IMR-90 (cell line): ENCODE measurements at regions not wholly inside any gene's neighbourhood (a gene's known extent, or its start where the extent isn't known, plus 50 kb on each side); places are given as distances from the start of the nearest gene placed in this dataset.

Experiments
- ATAC-seq: fragments of 200-7000 bp; cut with Tn5 transposase; 2 replicates; pipeline ENCODE4 v1.9.1; 2020; ENCODE audit warnings: low read depth, mild to moderate bottlenecking, moderate library complexity
- BruUV-seq: library from RNA; stranded (reverse); fragments of 400-500 nt; replicated peaks from 2 replicates; lab custom pipeline; 2021; lab: Mats Ljungman, UMichigan
- CTCF ChIA-PET: fragments of 300-600 bp; formaldehyde crosslinking; extraction: SDS; loops from one replicate; lab custom pipeline; 2021; ENCODE audit warnings: antibody characterized with exemption; lab: Yijun Ruan, JAX
- POLR2A ChIA-PET: fragments of 300-600 bp; sonication (Branson Sonifier 250); formaldehyde crosslinking; loops from one replicate; lab custom pipeline; 2022; ENCODE audit warnings: antibody characterized with exemption; ENCODE audit not compliant: unreplicated experiment; lab: Charles Lee
- DNase-seq: peaks from one replicate; pipeline ENCODE4 v3.0.0; 2013
- H2AFZ ChIP-seq: replicated peaks from 2 replicates; pipeline ENCODE3; 2013; ENCODE audit warnings: low read length, mild to moderate bottlenecking; ENCODE audit not compliant: poor library complexity
- H2AK5ac ChIP-seq: 2 replicates; pipeline ENCODE4 v1.6.1; 2013; ENCODE audit warnings: low read depth, low read length, inconsistent platforms
- H2AK9ac ChIP-seq: replicated peaks from 2 replicates; pipeline ENCODE3; 2013; ENCODE audit warnings: mild to moderate bottlenecking, low read depth, low read length, moderate library complexity; ENCODE audit not compliant: poor library complexity
- H2BK120ac ChIP-seq: 2 replicates; pipeline ENCODE4 v1.6.1; 2013; ENCODE audit warnings: low read depth, low read length, inconsistent platforms
- H2BK15ac ChIP-seq: 3 replicates; pipeline ENCODE4 v1.6.1; 2013; ENCODE audit warnings: low read depth, low read length, inconsistent platforms
- H2BK20ac ChIP-seq: 2 replicates; pipeline ENCODE4 v1.6.1; 2013; ENCODE audit warnings: low read depth, mild to moderate bottlenecking, inconsistent platforms, low read length, moderate library complexity
- H2BK5ac ChIP-seq: 2 replicates; pipeline ENCODE4 v1.6.1; 2013; ENCODE audit warnings: mild to moderate bottlenecking, low read depth, low read length, inconsistent platforms; ENCODE audit not compliant: poor library complexity, severe bottlenecking
- H3K14ac ChIP-seq: replicated peaks from 2 replicates; pipeline ENCODE4 v1.6.1; 2013; ENCODE audit warnings: low read depth, low read length, inconsistent platforms
- H3K18ac ChIP-seq: 2 replicates; pipeline ENCODE4 v1.6.1; 2013; ENCODE audit warnings: low read depth, low read length, control low read depth
- H3K23ac ChIP-seq: 2 replicates; pipeline ENCODE4 v1.6.1; 2013; ENCODE audit warnings: low read depth, low read length, inconsistent platforms
- H3K27ac ChIP-seq: 2 replicates; pipeline ENCODE4 v1.5.1; 2013; ENCODE audit warnings: mild to moderate bottlenecking, control low read depth, low read length; ENCODE audit not compliant: insufficient read depth
- H3K27me3 ChIP-seq: 2 replicates; pipeline ENCODE4 v1.6.1; 2013; ENCODE audit warnings: low read length; ENCODE audit not compliant: control insufficient read depth, insufficient read depth
- H3K36me3 ChIP-seq: 2 replicates; pipeline ENCODE4 v1.6.1; 2013; ENCODE audit warnings: low read length, mixed read lengths; ENCODE audit not compliant: control insufficient read depth, insufficient read depth
- H3K4ac ChIP-seq: 2 replicates; pipeline ENCODE4 v1.6.1; 2013; ENCODE audit warnings: low read depth, low read length, inconsistent platforms
- H3K4me1 ChIP-seq: 2 replicates; pipeline ENCODE4 v1.6.1; 2013; ENCODE audit warnings: low read length, mixed read lengths; ENCODE audit not compliant: control insufficient read depth, insufficient read depth
- H3K4me2 ChIP-seq: 2 replicates; pipeline ENCODE4 v1.6.1; 2013; ENCODE audit warnings: low read depth, mild to moderate bottlenecking, control low read depth, low read length, moderate library complexity
- H3K4me3 ChIP-seq: 2 replicates; pipeline ENCODE4 v1.5.1; 2013; ENCODE audit warnings: low read depth, mild to moderate bottlenecking, control low read depth, low read length, moderate library complexity; ENCODE audit not compliant: insufficient read depth
- H3K56ac ChIP-seq: 2 replicates; pipeline ENCODE4 v1.6.1; 2013; ENCODE audit warnings: low read length, inconsistent platforms; ENCODE audit not compliant: insufficient read depth; ENCODE audit errors: extremely low read depth
- H3K79me1 ChIP-seq, 2 experiments: 2 replicates each; pipeline ENCODE4 v1.6.1; 2013; ENCODE audit warnings: low read length in 2 of 2, inconsistent platforms in 1 of 2, low read depth in 1 of 2
- H3K9ac ChIP-seq: 2 replicates; pipeline ENCODE4 v1.6.1; 2013; ENCODE audit warnings: low read depth, low read length, control low read depth
- H3K9me1 ChIP-seq: 2 replicates; pipeline ENCODE4 v1.6.1; 2013; ENCODE audit warnings: low read length, inconsistent platforms; ENCODE audit not compliant: insufficient read depth
- H3K9me3 ChIP-seq: 2 replicates; pipeline ENCODE4 v1.6.1; 2013; ENCODE audit warnings: low read length; ENCODE audit not compliant: control insufficient read depth, insufficient read depth
- H4K20me1 ChIP-seq: 2 replicates; pipeline ENCODE4 v1.6.1; 2013; ENCODE audit warnings: low read length, inconsistent platforms; ENCODE audit not compliant: insufficient read depth
- H4K5ac ChIP-seq: 2 replicates; pipeline ENCODE4 v1.6.1; 2013; ENCODE audit warnings: mild to moderate bottlenecking, low read depth, low read length, control low read depth
- H4K8ac ChIP-seq, 2 experiments: 2 replicates each; pipeline ENCODE4 v1.6.1; 2013; ENCODE audit warnings: low read depth in 2 of 2, low read length in 2 of 2, control low read depth in 1 of 2, inconsistent platforms in 1 of 2
- H4K91ac ChIP-seq: 2 replicates; pipeline ENCODE4 v1.6.1; 2013; ENCODE audit warnings: low read depth, low read length, inconsistent platforms; ENCODE audit not compliant: insufficient read depth
- FOS ChIP-seq: fragments of 150-350 bp; IDR thresholded peaks from 2 replicates; pipeline ENCODE4 v1.6.1; 2016; ENCODE audit warnings: low read depth, low read length
- NFE2L2 ChIP-seq: fragments of 150-350 bp; IDR thresholded peaks from 2 replicates; pipeline ENCODE4 v1.6.1; 2016; ENCODE audit warnings: low read depth, mild to moderate bottlenecking, low read length
- POLR2A ChIP-seq: IDR thresholded peaks from 2 replicates; pipeline ENCODE4 v1.6.1; 2012; ENCODE audit warnings: mild to moderate bottlenecking, low read depth, low read length
- RAD21 ChIP-seq: IDR thresholded peaks from 2 replicates; pipeline ENCODE4 v1.6.1; 2012; ENCODE audit warnings: low read length, improper control_type of control experiment
- RFX5 ChIP-seq: IDR thresholded peaks from 2 replicates; pipeline ENCODE4 v1.8.0; 2012; ENCODE audit warnings: low read depth, mild to moderate bottlenecking, low read length, moderate library complexity
- SMC3 ChIP-seq: fragments of 150-350 bp; IDR thresholded peaks from 2 replicates; pipeline ENCODE4 v1.6.1; 2016; ENCODE audit warnings: low read depth, mild to moderate bottlenecking, antibody characterized with exemption, low read length, moderate library complexity
- dilution Hi-C: fragments of 300-500 bp; cut with HindIII; formaldehyde crosslinking; loops from one replicate; pipeline ENCODE4 v1.14.3; 2018; ENCODE audit warnings: low sequenced_read_pairs; ENCODE audit not compliant: unreplicated experiment
- in situ Hi-C: fragments of 300-500 bp; cut with MboI; formaldehyde crosslinking; loops from 3 replicates; pipeline ENCODE4 v1.14.3; 2019; ENCODE audit warnings: low sequenced_read_pairs, inconsistent platforms, mixed read lengths
- intact Hi-C: fragments of 100-400 bp; cut with micrococcal nuclease; formaldehyde crosslinking; loops from 2 replicates; pipeline ENCODE4 v1.10.0; 2022
- TF ChIP-seq, protein P1 (sequence below): conservative IDR thresholded peaks from 2 replicates; pipeline ENCODE4 v1.5.1; 2012; ENCODE audit warnings: mild to moderate bottlenecking, low read depth, low read length, improper control_type of control experiment

DNA sequence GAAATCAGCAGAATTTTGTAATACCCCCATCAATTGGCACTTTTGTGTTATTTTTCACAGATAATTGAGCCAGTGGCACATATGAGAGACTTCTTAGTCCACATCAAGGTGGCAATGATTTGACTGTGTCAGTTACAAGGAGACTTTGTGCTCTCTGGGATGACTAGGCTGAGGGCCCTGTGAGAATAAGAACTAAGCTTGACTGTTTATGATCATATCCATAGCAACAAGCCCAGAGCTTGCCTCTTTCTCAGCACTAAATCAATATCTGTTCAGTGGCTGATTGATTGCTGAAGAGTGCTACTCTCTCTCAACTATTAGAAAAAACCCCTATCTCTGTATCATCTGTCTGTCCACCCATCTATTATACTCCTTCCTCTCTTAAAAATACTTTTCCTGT, 185.3 kb upstream of the PLPP4 start:
- ChIA-PET CTCF (no interaction called here), POLR2A (no interaction called here)
- BruUV-seq, result no TSS peak
- no peak overlapping the region for H4K5ac ChIP-seq
- H3K18ac ChIP-seq, result no peak overlapping the region
- no peak overlapping the region for H2BK5ac ChIP-seq
- H4K20me1 ChIP-seq, result no peaks in the 10 kb centered on the region
- no peak overlapping the region for H2AK5ac ChIP-seq
- in situ Hi-C loops (no loop called here), dilution Hi-C loops (no loop called here), intact Hi-C loops (no loop called here)
- H3K9me3 ChIP-seq, result peaks cover 12% of the 10 kb centered on the region
- H3K9ac ChIP-seq, result no peak overlapping the region
- no peaks in the 10 kb centered on the region for H3K4me1 ChIP-seq
- no peak overlapping the region for H3K23ac ChIP-seq
- no peaks in the 10 kb centered on the region for H3K36me3 ChIP-seq
- H4K91ac ChIP-seq, result no peak overlapping the region
- H3K4me2 ChIP-seq, result no peak overlapping the region
- TF ChIP-seq RFX5 (no peak), RAD21 (no peak), NFE2L2 (no peak), FOS (no peak), SMC3 (no peak), POLR2A (no peak)
- TF ChIP-seq, protein P1, sequence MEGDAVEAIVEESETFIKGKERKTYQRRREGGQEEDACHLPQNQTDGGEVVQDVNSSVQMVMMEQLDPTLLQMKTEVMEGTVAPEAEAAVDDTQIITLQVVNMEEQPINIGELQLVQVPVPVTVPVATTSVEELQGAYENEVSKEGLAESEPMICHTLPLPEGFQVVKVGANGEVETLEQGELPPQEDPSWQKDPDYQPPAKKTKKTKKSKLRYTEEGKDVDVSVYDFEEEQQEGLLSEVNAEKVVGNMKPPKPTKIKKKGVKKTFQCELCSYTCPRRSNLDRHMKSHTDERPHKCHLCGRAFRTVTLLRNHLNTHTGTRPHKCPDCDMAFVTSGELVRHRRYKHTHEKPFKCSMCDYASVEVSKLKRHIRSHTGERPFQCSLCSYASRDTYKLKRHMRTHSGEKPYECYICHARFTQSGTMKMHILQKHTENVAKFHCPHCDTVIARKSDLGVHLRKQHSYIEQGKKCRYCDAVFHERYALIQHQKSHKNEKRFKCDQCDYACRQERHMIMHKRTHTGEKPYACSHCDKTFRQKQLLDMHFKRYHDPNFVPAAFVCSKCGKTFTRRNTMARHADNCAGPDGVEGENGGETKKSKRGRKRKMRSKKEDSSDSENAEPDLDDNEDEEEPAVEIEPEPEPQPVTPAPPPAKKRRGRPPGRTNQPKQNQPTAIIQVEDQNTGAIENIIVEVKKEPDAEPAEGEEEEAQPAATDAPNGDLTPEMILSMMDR, result no peak
- no peak overlapping the region for H2BK15ac ChIP-seq
- no peak overlapping the region for H4K8ac ChIP-seq
- no peaks in the 10 kb centered on the region for H3K9me1 ChIP-seq
- no peak overlapping the region for H3K4ac ChIP-seq
- H3K14ac ChIP-seq, result no peak overlapping the region
- ATAC-seq (no peak), DNase-seq (no peak)
- H3K27me3 ChIP-seq, result no peaks in the 10 kb centered on the region
- no peaks in the 10 kb centered on the region for H3K79me1 ChIP-seq
- no peak overlapping the region for H3K27ac ChIP-seq
- H2BK20ac ChIP-seq, result no peak overlapping the region
- no peak overlapping the region for H2AFZ ChIP-seq
- no peak overlapping the region for H3K4me3 ChIP-seq
- no peak overlapping the region for H2AK9ac ChIP-seq
- H3K56ac ChIP-seq, result no peak overlapping the region
- no peak overlapping the region for H2BK120ac ChIP-seq
